HEK293T (cell line): ENCODE measurements at regions not wholly inside any gene's neighbourhood (a gene's known extent, or its start where the extent isn't known, plus 50 kb on each side); places are given as distances from the start of the nearest gene placed in this dataset.

Experiments
- BHLHE40 ChIP-seq: fragments of 450-650 bp; IDR thresholded peaks from 2 replicates; pipeline ENCODE4 v1.6.1; 2016; ENCODE audit warnings: mild to moderate bottlenecking, moderate library complexity, borderline replicate concordance
- FOXK2 ChIP-seq: fragments of 450-650 bp; IDR thresholded peaks from 2 replicates; pipeline ENCODE4 v1.6.1; 2016; ENCODE audit warnings: mild to moderate bottlenecking
- FOXM1 ChIP-seq: fragments of 450-650 bp; IDR thresholded peaks from 2 replicates; pipeline ENCODE4 v1.6.1; 2017; ENCODE audit warnings: mild to moderate bottlenecking, borderline replicate concordance
- SUZ12 ChIP-seq: fragments of 450-650 bp; IDR thresholded peaks from 2 replicates; pipeline ENCODE4 v1.6.1; 2016; ENCODE audit warnings: mild to moderate bottlenecking
- ZNF384 ChIP-seq: fragments of 450-650 bp; IDR thresholded peaks from 2 replicates; pipeline ENCODE4 v1.6.1; 2016

GRCh38 chrX:23524467-23524866 lies 142.8 kb upstream of the PRDX4 start:
- TF ChIP-seq FOXK2 (no peak), FOXM1 (no peak), SUZ12 (no peak), BHLHE40 (no peak), ZNF384 (no peak)
